ENCODE measurements at regions not wholly inside any gene's neighbourhood (a gene's known extent, or its start where the extent isn't known, plus 50 kb on each side); places are given as distances from the start of the nearest gene placed in this dataset.

DNA sequence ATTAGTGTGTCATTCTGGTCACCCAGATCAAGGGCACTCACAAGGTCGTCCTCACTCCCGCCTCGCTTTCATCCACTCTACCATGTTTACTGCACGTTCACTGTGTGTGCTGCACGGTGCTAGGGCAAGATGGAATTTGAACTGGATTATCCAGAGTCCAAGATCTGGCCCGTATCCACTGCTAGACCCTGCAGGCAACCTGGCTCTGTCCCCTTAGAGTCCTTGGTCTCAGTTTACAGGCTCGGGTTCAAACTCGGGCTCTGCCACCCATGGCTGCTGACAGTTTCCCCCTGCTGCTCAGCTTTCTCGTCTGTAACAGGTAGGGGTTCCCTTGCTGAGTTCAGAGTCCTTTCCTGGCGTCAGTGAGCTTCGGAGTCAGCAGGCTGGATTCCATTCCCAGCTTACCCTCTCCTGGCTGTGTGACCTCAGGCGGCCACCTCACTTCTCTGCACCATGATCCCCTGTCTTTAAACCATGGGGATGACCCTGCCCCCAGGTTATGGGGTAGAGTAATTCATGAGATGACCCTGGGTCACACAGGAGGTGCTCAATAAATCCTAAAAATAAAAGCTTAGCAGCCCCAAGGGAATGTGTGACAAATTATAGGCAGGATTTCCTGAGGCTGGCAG is 79.6 kb upstream of the SLC6A6 start:
- Histone ChIP-seq H3K27ac (no peak overlapping the region), H3K4me3 (no peak overlapping the region), H3K36me3 (no peaks in the 10 kb centered on the region), H3K4me1 (no peaks in the 10 kb centered on the region), H3K27me3 (peaks cover 0 to 8% (median 0%) of the 10 kb centered on the region in 4 donors), H3K9me3 (peaks cover 0 to 5% (median 0%) of the 10 kb centered on the region in 3 donors)
- intact Hi-C loops (cut with DNase I), result no loop called here
- 83 to 89% methylated on average over 9 to 10 of the region's 12 CpGs for WGBS, 2 donors
- TF ChIP-seq, protein P1, sequence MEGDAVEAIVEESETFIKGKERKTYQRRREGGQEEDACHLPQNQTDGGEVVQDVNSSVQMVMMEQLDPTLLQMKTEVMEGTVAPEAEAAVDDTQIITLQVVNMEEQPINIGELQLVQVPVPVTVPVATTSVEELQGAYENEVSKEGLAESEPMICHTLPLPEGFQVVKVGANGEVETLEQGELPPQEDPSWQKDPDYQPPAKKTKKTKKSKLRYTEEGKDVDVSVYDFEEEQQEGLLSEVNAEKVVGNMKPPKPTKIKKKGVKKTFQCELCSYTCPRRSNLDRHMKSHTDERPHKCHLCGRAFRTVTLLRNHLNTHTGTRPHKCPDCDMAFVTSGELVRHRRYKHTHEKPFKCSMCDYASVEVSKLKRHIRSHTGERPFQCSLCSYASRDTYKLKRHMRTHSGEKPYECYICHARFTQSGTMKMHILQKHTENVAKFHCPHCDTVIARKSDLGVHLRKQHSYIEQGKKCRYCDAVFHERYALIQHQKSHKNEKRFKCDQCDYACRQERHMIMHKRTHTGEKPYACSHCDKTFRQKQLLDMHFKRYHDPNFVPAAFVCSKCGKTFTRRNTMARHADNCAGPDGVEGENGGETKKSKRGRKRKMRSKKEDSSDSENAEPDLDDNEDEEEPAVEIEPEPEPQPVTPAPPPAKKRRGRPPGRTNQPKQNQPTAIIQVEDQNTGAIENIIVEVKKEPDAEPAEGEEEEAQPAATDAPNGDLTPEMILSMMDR (IDR thresholded peaks at IDR 0.05), result no peak
- no peak for TF ChIP-seq POLR2A (IDR thresholded peaks at IDR 0.05)
- no peak for DNase-seq

DNA sequence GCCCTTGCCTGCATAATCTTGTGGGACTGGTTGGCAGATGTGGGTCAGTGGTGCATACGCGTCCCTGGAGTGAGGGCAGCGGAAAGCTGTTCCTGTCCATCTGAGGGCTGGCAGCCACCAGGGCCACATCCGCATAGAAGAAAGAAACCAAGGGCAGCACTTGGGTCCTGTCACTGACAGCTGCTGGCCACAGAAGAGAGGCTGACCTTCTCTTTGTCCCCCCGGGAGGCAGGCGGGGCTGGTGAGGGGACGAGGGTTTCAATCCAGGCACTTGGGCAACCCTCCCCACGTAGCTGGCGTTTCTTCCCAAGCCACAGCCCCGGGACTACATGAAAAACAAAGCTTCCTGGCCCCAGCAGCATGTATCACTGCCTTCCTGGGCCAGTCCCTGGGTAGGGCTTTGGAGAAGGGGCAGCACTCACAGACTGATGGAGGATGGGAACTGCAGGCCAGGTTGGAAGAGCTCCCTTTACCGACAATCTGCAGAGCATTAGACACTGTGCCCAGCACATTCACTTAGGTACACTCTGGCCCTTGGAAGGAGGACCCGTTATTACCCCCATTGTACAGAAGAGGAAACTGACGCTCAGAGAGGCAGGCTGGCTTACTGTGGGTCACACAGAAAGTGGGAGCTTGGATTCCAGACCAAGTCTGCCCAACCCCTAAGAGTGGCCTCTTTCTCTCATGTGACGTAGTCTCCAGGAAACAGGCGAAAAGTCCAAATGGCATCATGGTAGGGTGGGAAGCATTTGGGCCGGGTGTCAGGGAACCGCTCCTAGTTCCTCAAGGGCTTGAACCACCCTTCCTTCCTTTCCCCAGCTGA is 78.8 kb upstream of the SLC6A6 start:
- intact Hi-C loops (cut with DNase I), result no loop called here
- WGBS, 2 donors, result 72 to 83% methylated on average over 3 to 6 of the region's 17 CpGs
- H3K4me1 ChIP-seq, result no peaks in the 10 kb centered on the region
- no peak overlapping the region for H3K27ac ChIP-seq
- H3K9me3 ChIP-seq, result peaks cover 0 to 5% (median 0%) of the 10 kb centered on the region in 3 donors
- no peak overlapping the region for H3K4me3 ChIP-seq
- H3K27me3 ChIP-seq, result peaks cover 0 to 7% (median 0%) of the 10 kb centered on the region in 4 donors
- TF ChIP-seq, protein P1 (IDR thresholded peaks at IDR 0.05), result no peak
- TF ChIP-seq POLR2A (IDR thresholded peaks at IDR 0.05), result no peak
- no peak for DNase-seq
- no peaks in the 10 kb centered on the region for H3K36me3 ChIP-seq

DNA sequence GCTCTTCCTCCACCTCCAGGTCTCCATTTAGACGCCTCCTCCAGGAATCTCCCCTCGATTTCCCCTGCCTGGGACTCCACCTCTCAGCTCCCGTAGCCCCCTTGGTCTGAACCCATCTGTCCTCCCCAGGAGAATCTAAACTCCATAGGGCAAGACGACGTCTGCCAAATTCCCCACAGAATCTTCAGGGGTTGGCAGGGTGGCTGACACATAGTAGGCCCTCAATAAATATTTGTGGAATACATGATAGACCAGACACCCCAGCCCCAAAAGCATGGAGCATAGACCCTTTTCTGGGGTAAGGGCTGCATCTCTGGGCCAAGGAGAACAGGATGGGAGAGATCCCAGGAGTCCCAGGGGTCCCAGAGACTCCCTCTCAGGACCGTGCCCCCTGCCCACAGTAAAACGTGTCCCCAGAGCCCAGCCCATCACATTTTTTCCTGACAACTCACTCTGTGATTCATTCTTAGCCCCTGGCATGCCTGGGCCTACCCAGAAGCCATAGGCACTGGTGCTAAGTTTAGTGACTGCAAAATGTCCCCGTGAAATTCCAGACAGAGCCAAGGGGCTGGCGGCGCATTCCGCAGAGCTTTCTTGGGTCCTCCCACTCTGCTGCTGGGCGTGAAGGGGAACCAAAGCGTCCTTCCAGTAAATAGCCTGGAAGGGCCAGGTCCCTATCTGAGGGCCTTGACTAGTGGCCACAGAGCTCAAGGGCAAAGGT is 78.0 kb upstream of the SLC6A6 start:
- no peak overlapping the region for H3K27ac ChIP-seq
- TF ChIP-seq POLR2A (IDR thresholded peaks at IDR 0.05), result no peak
- TF ChIP-seq, protein P1 (IDR thresholded peaks at IDR 0.05), result no peak
- DNase-seq, result no peak

DNA sequence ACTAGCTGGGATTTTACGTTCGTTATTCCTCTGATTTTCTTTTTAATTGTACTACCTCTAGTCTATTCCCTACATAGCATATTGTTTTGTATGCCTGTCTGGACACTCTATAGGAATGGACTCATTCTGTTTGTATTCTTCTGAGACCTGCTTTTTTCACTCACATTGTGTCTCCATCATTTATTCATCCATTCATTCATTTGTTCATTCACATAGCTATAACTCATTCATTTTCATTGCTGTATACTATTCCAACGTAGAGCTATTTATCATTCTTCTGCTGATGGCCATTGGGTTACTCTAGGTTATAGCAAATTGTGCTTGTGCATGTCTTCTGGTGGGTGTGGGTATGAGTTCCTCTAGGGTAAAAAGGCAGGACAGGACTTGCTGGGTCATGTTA is 74.0 kb upstream of the SLC6A6 start:
- no peak for DNase-seq
- 77 to 78% methylated on average over 3 of the region's 3 CpGs for WGBS, 2 donors
- Histone ChIP-seq H3K27ac (no peak overlapping the region), H3K27me3 (peaks cover 0 to 7% (median 0%) of the 10 kb centered on the region in 4 donors), H3K4me3 (no peak overlapping the region), H3K4me1 (peaks cover 0 to 8% (median 0%) of the 10 kb centered on the region in 3 donors), H3K9me3 (no peaks in the 10 kb centered on the region), H3K36me3 (no peaks in the 10 kb centered on the region)
- TF ChIP-seq, protein P1 (IDR thresholded peaks at IDR 0.05), result no peak
- TF ChIP-seq POLR2A (IDR thresholded peaks at IDR 0.05), result no peak
- intact Hi-C loops (cut with DNase I), result no loop called here

More for the DNA sequence above, 78.0 kb upstream of the SLC6A6 start:
- WGBS, 2 donors, result 53 to 74% methylated on average over 8 to 12 of the region's 13 CpGs
- intact Hi-C loops (cut with DNase I), result no loop called here
- Histone ChIP-seq H3K36me3 (no peaks in the 10 kb centered on the region), H3K27me3 (peaks cover 0 to 7% (median 0%) of the 10 kb centered on the region in 4 donors), H3K4me1 (peaks cover 0 to 4% (median 0%) of the 10 kb centered on the region in 3 donors), H3K9me3 (peaks cover 0 to 5% (median 0%) of the 10 kb centered on the region in 3 donors), H3K4me3 (no peak overlapping the region)
